Thyroid gland (tissue), 4 donors: ENCODE measurements at regions not wholly inside any gene's neighbourhood (a gene's known extent, or its start where the extent isn't known, plus 50 kb on each side); places are given as distances from the start of the nearest gene placed in this dataset.

Experiments used
- DNase-seq, 2 donors: peaks; one replicate each; pipeline ENCODE4 v3.0.0-alpha.2; 2019
- H3K27ac ChIP-seq, 3 donors: fragments of 200-600 bp; sonication (generic); 1 replicate in 2 of 3; 2 replicates in 1 of 3; pipeline ENCODE4 v1.5.1; 2016 to 2019; ENCODE audit warnings: mild to moderate bottlenecking in 1 of 3, moderate library complexity in 1 of 3
- H3K27me3 ChIP-seq: fragments of 200-600 bp; sonication (generic); one replicate; pipeline ENCODE4 v1.5.1; 2019
- H3K36me3 ChIP-seq, 2 donors: fragments of 200-600 bp; sonication (generic); one replicate each; pipeline ENCODE4 v1.5.1; 2016 to 2019
- H3K4me1 ChIP-seq, 2 donors: fragments of 200-600 bp; sonication (generic); one replicate each; pipeline ENCODE4 v1.5.1; 2017 to 2019
- H3K4me3 ChIP-seq, 3 donors: fragments of 200-600 bp; sonication (generic); replicated peaks in 1 of 3; 1 replicate in 2 of 3; 2 replicates in 1 of 3; pipeline ENCODE4 v1.5.1; 2016; ENCODE audit warnings: mild to moderate bottlenecking in 1 of 3
- H3K9me3 ChIP-seq: fragments of 200-600 bp; sonication (generic); one replicate; pipeline ENCODE4 v1.5.1; 2017
- POLR2A ChIP-seq, 2 donors: fragments of 450-650 bp; IDR thresholded peaks; one replicate each; pipeline ENCODE4 v1.6.1; 2017; ENCODE audit warnings: antibody characterized with exemption in 2 of 2, mild to moderate bottlenecking in 2 of 2, moderate library complexity in 1 of 2
- WGBS, 2 donors: methylation state at CpG; one replicate each; pipeline ENCODE4 v1.1.5; 2017; 5-methylcytosine and 5-hydroxymethylcytosine counted together
- intact Hi-C: fragments of 100-400 bp; cut with DNase I; formaldehyde crosslinking; loops from one replicate; pipeline ENCODE4 v1.15.1; 2023
- TF ChIP-seq, protein P1 (sequence below), 6 experiments: fragments of 200-600 bp in 3 of 6; fragments of 450-650 bp in 3 of 6; sonication (generic) in 3 of 6; IDR thresholded peaks; one replicate each; pipeline ENCODE4 v1.5.1; 2016 to 2019; ENCODE audit warnings: antibody characterized with exemption in 6 of 6, mild to moderate bottlenecking in 2 of 6, inconsistent platforms in 1 of 6, moderate library complexity in 1 of 6

DNA sequence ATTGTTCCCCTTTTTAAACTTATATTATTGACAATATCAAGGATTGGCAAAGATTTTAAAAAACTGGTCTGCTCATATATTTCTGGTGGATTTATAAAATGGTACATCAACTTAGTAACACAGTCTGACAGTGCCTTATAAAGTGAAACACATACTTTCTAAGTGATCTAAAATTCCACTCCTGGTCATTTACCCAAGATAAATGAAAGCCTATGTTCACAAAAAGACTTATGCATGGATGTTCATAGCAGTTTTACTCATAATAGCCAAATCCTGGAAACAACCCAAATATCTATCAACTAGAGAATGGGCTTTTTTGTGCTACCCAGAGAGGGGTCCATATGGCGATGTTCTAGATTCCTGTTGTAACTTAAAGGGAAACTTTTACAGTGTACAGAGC lies 222.4 kb upstream of the FAM83B start:
- no peak for DNase-seq
- WGBS, 2 donors: 95 to 100% methylated on average over 1 of the region's 1 CpG
- intact Hi-C loops: no loop called here
- Histone ChIP-seq H3K9me3 (no peaks in the 10 kb centered on the region), H3K36me3 (no peaks in the 10 kb centered on the region), H3K4me1 (no peaks in the 10 kb centered on the region), H3K27me3 (no peaks in the 10 kb centered on the region), H3K27ac (no peak overlapping the region), H3K4me3 (no peak overlapping the region)
- no peak for TF ChIP-seq POLR2A (IDR thresholded peaks at IDR 0.05)
- TF ChIP-seq, protein P1, sequence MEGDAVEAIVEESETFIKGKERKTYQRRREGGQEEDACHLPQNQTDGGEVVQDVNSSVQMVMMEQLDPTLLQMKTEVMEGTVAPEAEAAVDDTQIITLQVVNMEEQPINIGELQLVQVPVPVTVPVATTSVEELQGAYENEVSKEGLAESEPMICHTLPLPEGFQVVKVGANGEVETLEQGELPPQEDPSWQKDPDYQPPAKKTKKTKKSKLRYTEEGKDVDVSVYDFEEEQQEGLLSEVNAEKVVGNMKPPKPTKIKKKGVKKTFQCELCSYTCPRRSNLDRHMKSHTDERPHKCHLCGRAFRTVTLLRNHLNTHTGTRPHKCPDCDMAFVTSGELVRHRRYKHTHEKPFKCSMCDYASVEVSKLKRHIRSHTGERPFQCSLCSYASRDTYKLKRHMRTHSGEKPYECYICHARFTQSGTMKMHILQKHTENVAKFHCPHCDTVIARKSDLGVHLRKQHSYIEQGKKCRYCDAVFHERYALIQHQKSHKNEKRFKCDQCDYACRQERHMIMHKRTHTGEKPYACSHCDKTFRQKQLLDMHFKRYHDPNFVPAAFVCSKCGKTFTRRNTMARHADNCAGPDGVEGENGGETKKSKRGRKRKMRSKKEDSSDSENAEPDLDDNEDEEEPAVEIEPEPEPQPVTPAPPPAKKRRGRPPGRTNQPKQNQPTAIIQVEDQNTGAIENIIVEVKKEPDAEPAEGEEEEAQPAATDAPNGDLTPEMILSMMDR (IDR thresholded peaks at IDR 0.05): no peak

DNA sequence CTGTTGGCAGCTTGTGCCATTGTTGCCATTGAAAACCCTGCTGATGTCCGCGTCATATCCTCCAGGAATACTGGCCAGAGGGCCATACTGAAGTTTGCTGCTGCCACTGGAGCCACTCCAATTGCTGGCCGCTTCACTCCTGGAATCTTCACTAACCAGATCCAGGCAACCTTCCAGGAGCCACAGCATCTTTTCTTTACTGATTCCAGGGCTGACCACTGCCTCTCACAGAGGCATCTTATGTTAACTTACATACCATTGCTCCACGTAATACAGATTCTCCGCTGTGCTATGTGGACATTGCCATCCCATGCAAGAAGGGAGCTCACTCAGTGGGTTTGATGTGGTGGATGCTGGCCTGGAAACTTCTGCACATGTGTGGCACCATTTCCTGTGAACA lies 221.8 kb upstream of the FAM83B start:
- no peak for DNase-seq
- Histone ChIP-seq H3K27ac (no peak overlapping the region), H3K4me3 (no peak overlapping the region), H3K36me3 (no peaks in the 10 kb centered on the region), H3K9me3 (no peaks in the 10 kb centered on the region), H3K4me1 (no peaks in the 10 kb centered on the region), H3K27me3 (no peaks in the 10 kb centered on the region)
- intact Hi-C loops: no loop called here
- TF ChIP-seq, protein P1 (IDR thresholded peaks at IDR 0.05): no peak
- no peak for TF ChIP-seq POLR2A (IDR thresholded peaks at IDR 0.05)
- 87 to 93% methylated on average over 5 of the region's 5 CpGs for WGBS, 2 donors

DNA sequence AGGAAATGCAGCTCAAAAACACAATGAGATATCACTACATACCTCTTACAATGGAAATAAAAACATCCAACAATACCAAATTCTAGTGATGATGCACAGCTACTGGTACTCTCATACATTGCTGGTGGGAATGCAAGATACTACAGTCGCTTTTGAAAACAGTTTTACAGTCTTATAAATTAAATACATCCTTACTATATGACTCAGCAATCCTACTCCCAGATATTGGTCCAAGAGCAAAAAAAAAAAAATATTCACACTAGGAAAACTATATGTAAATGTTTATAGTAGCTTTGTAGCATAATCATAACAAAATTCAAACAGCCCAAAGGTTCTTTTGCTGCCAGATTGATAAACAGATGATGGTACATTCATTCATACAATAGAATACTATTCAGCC lies 217.4 kb upstream of the FAM83B start:
- no peak for TF ChIP-seq POLR2A (IDR thresholded peaks at IDR 0.05)
- TF ChIP-seq, protein P1 (IDR thresholded peaks at IDR 0.05): no peak
- intact Hi-C loops: no loop called here
- Histone ChIP-seq H3K4me3 (no peak overlapping the region), H3K36me3 (no peaks in the 10 kb centered on the region), H3K4me1 (no peaks in the 10 kb centered on the region), H3K27me3 (no peaks in the 10 kb centered on the region), H3K27ac (no peak overlapping the region), H3K9me3 (no peaks in the 10 kb centered on the region)
- 79 to 93% methylated on average over 1 of the region's 1 CpG for WGBS, 2 donors
- DNase-seq: no peak

DNA sequence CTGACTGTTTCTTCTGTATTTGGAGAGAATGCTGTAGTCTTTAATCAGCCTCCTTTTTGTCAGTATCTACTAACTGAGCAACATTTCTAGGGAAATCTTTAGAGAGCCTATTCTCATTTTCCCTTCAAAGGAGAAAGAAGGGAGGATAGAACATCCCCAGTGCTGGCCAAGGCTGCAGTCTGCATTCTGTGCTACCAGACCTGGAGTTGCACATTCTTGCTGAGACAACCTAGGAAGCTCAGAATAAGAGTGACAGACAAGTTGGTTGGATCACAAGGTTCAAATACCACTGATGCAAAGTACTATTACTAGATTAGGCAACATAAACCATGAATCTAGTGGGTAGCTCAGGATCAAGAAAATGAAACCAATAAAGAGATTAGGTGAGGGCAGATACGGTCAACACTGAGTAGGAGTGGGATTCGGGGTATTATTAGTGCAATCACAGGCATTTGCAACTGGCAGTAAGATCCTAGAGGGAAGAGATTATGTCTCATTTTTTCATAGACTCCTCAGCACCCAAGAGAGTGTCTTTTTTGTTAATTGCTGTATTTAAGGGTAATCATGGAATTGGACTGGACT lies 213.5 kb upstream of the FAM83B start:
- no peaks in the 10 kb centered on the region for H3K4me1 ChIP-seq
- H3K9me3 ChIP-seq: no peaks in the 10 kb centered on the region
- TF ChIP-seq, protein P1 (IDR thresholded peaks at IDR 0.05): no peak
- no peak for TF ChIP-seq POLR2A (IDR thresholded peaks at IDR 0.05)
- H3K4me3 ChIP-seq: no peak overlapping the region
- no peak overlapping the region for H3K27ac ChIP-seq
- no peaks in the 10 kb centered on the region for H3K27me3 ChIP-seq
- H3K36me3 ChIP-seq: no peaks in the 10 kb centered on the region
- WGBS, 2 donors: 88 to 91% methylated on average over 2 of the region's 2 CpGs
- intact Hi-C loops: no loop called here
- no peak for DNase-seq

DNA sequence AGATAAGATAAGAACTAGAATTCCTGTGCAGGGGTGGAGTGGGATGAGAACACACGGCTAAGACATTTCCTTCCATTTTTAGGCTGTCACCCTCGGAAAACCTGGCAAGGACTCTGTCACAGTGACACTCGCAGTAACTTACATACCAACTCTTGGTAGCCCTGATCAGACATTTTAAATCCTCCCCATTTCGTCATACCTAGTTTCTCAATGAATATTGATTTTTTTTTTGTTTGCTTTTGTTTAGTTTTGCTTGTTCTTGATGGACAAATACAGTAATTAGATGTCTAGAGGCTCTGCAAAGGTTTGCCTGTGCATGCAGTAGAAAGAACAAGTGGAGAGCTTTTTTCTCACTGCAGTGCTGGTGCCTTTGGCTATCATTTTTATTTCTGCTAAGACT lies 213.0 kb upstream of the FAM83B start:
- intact Hi-C loops: no loop called here
- Histone ChIP-seq H3K4me3 (no peak overlapping the region), H3K27ac (no peak overlapping the region), H3K4me1 (no peaks in the 10 kb centered on the region), H3K9me3 (no peaks in the 10 kb centered on the region), H3K27me3 (no peaks in the 10 kb centered on the region), H3K36me3 (no peaks in the 10 kb centered on the region)
- 76% methylated on average over 4 of the region's 4 CpGs for WGBS, 2 donors
- no peak for DNase-seq
- TF ChIP-seq POLR2A (IDR thresholded peaks at IDR 0.05): no peak

DNA sequence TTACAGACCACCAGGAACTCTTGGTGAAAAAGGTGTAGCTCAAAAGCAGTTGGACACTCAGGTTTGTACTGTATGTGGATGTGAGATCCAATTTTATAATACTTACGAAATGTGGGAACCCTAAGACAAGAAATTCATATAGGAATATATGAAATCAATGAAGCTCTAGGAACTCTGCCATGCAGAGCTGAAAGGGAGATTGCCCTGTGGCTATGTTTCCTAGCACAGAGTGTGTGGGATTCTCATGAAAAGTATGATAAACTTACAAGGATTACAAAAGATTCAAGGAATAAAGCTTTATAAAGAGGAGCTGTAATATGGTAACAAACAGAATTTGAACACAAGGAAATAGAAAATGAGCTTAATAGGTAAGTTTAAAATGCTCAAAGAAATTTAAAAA lies 205.7 kb upstream of the FAM83B start:
- no peak overlapping the region for H3K4me3 ChIP-seq
- H3K27me3 ChIP-seq: no peaks in the 10 kb centered on the region
- TF ChIP-seq POLR2A (IDR thresholded peaks at IDR 0.05): no peak
- TF ChIP-seq, protein P1 (IDR thresholded peaks at IDR 0.05): no peak
- no peak overlapping the region for H3K27ac ChIP-seq
- peaks cover 0 to 7% of the 10 kb centered on the region in 2 donors for H3K4me1 ChIP-seq
- no peaks in the 10 kb centered on the region for H3K36me3 ChIP-seq
- no peak for DNase-seq
- H3K9me3 ChIP-seq: no peaks in the 10 kb centered on the region
- 73 to 76% methylated on average over 1 of the region's 1 CpG for WGBS, 2 donors
- intact Hi-C loops: no loop called here
